MM.1S (cell line): ENCODE measurements at regions not wholly inside any gene's neighbourhood (a gene's known extent, or its start where the extent isn't known, plus 50 kb on each side); places are given as distances from the start of the nearest gene placed in this dataset.

Experiments used
- DNase-seq: peaks from one replicate; pipeline ENCODE4 v3.0.0-alpha.2; 2015
- H2AFZ ChIP-seq: fragments of 300-600 bp; sonication (generic); 2 replicates; pipeline ENCODE4 v1.6.0; 2016; ENCODE audit warnings: antibody characterized with exemption, low read length
- H3F3A ChIP-seq: fragments of 300-600 bp; sonication (generic); 2 replicates; pipeline ENCODE4 v1.6.1; 2016; ENCODE audit warnings: mild to moderate bottlenecking, antibody characterized with exemption, low read length, moderate library complexity, mixed read lengths; ENCODE audit not compliant: insufficient read depth
- H3K27ac ChIP-seq: fragments of 300-600 bp; sonication (generic); 2 replicates; pipeline ENCODE4 v1.5.1; 2016; ENCODE audit warnings: mild to moderate bottlenecking, low read length
- H3K27me3 ChIP-seq: fragments of 300-600 bp; sonication (generic); replicated peaks from 2 replicates; pipeline ENCODE4 v1.6.0; 2016; ENCODE audit warnings: low read length; ENCODE audit not compliant: insufficient read depth
- H3K36me3 ChIP-seq: fragments of 300-600 bp; sonication (generic); replicated peaks from 2 replicates; pipeline ENCODE4 v1.6.1; 2016; ENCODE audit warnings: mild to moderate bottlenecking, low read length, mixed read lengths; ENCODE audit not compliant: insufficient read depth
- H3K4me1 ChIP-seq: fragments of 300-600 bp; sonication (generic); 2 replicates; pipeline ENCODE4 v1.6.1; 2016; ENCODE audit warnings: low read length, mixed read lengths
- H3K4me2 ChIP-seq: fragments of 300-600 bp; sonication (generic); 2 replicates; pipeline ENCODE4 v1.6.0; 2016; ENCODE audit warnings: low read depth, low read length
- H3K4me3 ChIP-seq: fragments of 300-600 bp; sonication (generic); 2 replicates; pipeline ENCODE4 v1.5.1; 2016; ENCODE audit warnings: low read length, mixed read lengths
- H3K79me2 ChIP-seq: fragments of 300-600 bp; sonication (generic); 2 replicates; pipeline ENCODE4 v1.6.1; 2016; ENCODE audit warnings: mixed run types, low read length, mixed read lengths
- H3K9ac ChIP-seq: fragments of 300-600 bp; sonication (generic); 2 replicates; pipeline ENCODE4 v1.6.1; 2016; ENCODE audit warnings: low read length, mixed read lengths
- H3K9me2 ChIP-seq: fragments of 300-600 bp; sonication (generic); replicated peaks from 2 replicates; pipeline ENCODE4 v1.6.1; 2016; ENCODE audit warnings: mild to moderate bottlenecking, low read length, mixed read lengths; ENCODE audit not compliant: insufficient read depth
- H3K9me3 ChIP-seq: fragments of 300-600 bp; sonication (generic); replicated peaks from 2 replicates; pipeline ENCODE4 v1.6.1; 2016; ENCODE audit warnings: mild to moderate bottlenecking, low read length, mixed read lengths; ENCODE audit not compliant: insufficient read depth
- H4K20me1 ChIP-seq: fragments of 300-600 bp; sonication (generic); 2 replicates; pipeline ENCODE4 v1.6.1; 2016; ENCODE audit warnings: mild to moderate bottlenecking, low read length, moderate library complexity, mixed read lengths; ENCODE audit not compliant: insufficient read depth
- EZH2 ChIP-seq: fragments of 300-600 bp; sonication (generic); optimal IDR thresholded peaks from 2 replicates; pipeline ENCODE3; 2017; ENCODE audit warnings: low read depth, mild to moderate bottlenecking, antibody characterized with exemption, low read length, mixed read lengths
- EZH2phosphoT487 ChIP-seq: fragments of 300-600 bp; sonication (generic); IDR thresholded peaks from 2 replicates; pipeline ENCODE4 v1.6.1; 2018; ENCODE audit warnings: antibody characterized with exemption, low read length
- TF ChIP-seq, protein P1 (sequence below): fragments of 300-600 bp; sonication (generic); IDR thresholded peaks from 2 replicates; pipeline ENCODE4 v1.5.1; 2016; ENCODE audit warnings: antibody characterized with exemption, low read length, mixed read lengths

DNA sequence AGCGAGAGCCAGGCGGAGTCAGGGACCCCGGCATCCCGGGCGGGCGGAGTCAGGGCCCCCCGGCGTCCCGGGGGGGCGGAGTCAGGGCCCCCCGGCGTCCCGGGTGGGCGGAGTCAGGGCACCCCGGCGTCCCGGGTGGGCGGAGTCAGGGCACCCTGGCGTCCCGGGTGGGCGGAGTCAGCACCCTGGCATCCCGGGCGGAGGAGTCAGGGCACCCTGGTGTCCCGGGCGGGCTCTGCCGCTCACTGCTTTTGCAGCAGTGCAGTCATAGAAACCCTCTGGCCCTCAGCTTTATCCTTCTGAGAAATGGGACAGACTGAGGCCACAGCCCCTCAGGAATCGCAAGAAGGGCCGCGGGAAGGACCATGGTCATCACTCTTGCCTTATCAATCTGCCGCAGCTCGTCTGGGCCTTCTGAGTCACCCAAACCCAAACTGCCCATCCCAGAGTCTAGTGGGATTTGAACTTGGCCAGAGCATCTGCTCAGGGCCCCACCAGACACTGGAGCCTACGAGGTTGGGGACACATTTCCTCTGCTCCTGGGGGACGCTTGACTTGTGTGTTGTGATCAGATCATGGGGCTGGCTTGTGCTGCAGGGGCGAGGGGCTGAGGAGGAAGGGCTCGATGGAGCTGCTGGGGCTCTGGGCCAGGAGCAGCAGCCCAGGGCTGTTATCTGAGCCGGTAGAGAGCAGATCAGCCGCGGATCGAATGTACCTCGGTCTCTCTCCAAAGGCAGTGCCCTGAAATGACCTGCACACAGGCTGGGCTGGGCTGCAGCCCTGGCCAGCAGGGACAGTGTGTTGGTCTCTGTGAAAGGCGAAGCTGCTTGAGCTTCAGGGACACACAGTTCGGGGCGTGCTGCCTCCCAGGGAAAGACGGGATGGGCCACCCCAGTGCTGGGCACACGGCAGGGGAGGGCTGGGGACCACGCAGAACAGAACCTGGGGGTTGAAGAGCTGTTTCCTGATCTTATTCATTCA lies 290.1 kb upstream of the HDAC4 start:
- Histone ChIP-seq H4K20me1 (no peaks in the 10 kb centered on the region), H3K9me3 (no peaks in the 10 kb centered on the region), H3K9me2 (no peaks in the 10 kb centered on the region), H3K9ac (no peak overlapping the region), H2AFZ (no peak overlapping the region), H3K4me2 (no peak overlapping the region), H3F3A (no peaks in the 10 kb centered on the region), H3K27me3 (no peaks in the 10 kb centered on the region), H3K79me2 (no peaks in the 10 kb centered on the region), H3K4me3 (no peak overlapping the region), H3K27ac (no peak overlapping the region), H3K4me1 (no peaks in the 10 kb centered on the region), H3K36me3 (no peaks in the 10 kb centered on the region)
- TF ChIP-seq, protein P1, sequence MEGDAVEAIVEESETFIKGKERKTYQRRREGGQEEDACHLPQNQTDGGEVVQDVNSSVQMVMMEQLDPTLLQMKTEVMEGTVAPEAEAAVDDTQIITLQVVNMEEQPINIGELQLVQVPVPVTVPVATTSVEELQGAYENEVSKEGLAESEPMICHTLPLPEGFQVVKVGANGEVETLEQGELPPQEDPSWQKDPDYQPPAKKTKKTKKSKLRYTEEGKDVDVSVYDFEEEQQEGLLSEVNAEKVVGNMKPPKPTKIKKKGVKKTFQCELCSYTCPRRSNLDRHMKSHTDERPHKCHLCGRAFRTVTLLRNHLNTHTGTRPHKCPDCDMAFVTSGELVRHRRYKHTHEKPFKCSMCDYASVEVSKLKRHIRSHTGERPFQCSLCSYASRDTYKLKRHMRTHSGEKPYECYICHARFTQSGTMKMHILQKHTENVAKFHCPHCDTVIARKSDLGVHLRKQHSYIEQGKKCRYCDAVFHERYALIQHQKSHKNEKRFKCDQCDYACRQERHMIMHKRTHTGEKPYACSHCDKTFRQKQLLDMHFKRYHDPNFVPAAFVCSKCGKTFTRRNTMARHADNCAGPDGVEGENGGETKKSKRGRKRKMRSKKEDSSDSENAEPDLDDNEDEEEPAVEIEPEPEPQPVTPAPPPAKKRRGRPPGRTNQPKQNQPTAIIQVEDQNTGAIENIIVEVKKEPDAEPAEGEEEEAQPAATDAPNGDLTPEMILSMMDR = no peak
- no peak for TF ChIP-seq EZH2phosphoT487
- TF ChIP-seq EZH2 = no peak
- DNase-seq = no peak

GRCh38 chr2:239689985-239690384 lies 289.2 kb upstream of the HDAC4 start:
- no peak for DNase-seq
- Histone ChIP-seq H3K4me1 (no peaks in the 10 kb centered on the region), H3K27ac (no peak overlapping the region), H3K36me3 (no peaks in the 10 kb centered on the region), H2AFZ (no peak overlapping the region), H3K4me3 (no peak overlapping the region), H3F3A (no peaks in the 10 kb centered on the region), H4K20me1 (no peaks in the 10 kb centered on the region), H3K4me2 (no peak overlapping the region), H3K9ac (no peak overlapping the region), H3K9me2 (no peaks in the 10 kb centered on the region), H3K9me3 (no peaks in the 10 kb centered on the region), H3K79me2 (no peaks in the 10 kb centered on the region), H3K27me3 (no peaks in the 10 kb centered on the region)
- TF ChIP-seq EZH2phosphoT487 = no peak
- TF ChIP-seq, protein P1 = no peak
- TF ChIP-seq EZH2 = no peak

- H3F3A ChIP-seq = no peaks in the 10 kb centered on the region
- H3K9me3 ChIP-seq = no peaks in the 10 kb centered on the region
- no peak overlapping the region for H3K27ac ChIP-seq
- H3K4me2 ChIP-seq = no peak overlapping the region
- H3K9me2 ChIP-seq = no peaks in the 10 kb centered on the region
- H3K9ac ChIP-seq = no peak overlapping the region
- H3K27me3 ChIP-seq = no peaks in the 10 kb centered on the region
- no peaks in the 10 kb centered on the region for H3K36me3 ChIP-seq
- DNase-seq = no peak
- no peaks in the 10 kb centered on the region for H3K4me1 ChIP-seq
- no peak overlapping the region for H3K4me3 ChIP-seq
- no peak for TF ChIP-seq EZH2
- TF ChIP-seq, protein P1 = no peak
- TF ChIP-seq EZH2phosphoT487 = no peak
- H4K20me1 ChIP-seq = no peaks in the 10 kb centered on the region
- H2AFZ ChIP-seq = no peak overlapping the region
- H3K79me2 ChIP-seq = no peaks in the 10 kb centered on the region
These were observed 288.6 kb upstream of the HDAC4 start for GRCh38 chr2:239689410-239689809.
